PC-9 (cell line): ENCODE measurements at regions not wholly inside any gene's neighbourhood (a gene's known extent, or its start where the extent isn't known, plus 50 kb on each side); places are given as distances from the start of the nearest gene placed in this dataset.

Experiments
- BruUV-seq: library from RNA; stranded (reverse); fragments of 400-500 nt; replicated peaks from 2 replicates; lab custom pipeline; 2021; lab: Mats Ljungman, UMichigan
- CTCF ChIA-PET: fragments of 300-600 bp; sonication (Branson Sonifier 250); formaldehyde crosslinking; loops from one replicate; lab custom pipeline; 2022; ENCODE audit warnings: antibody characterized with exemption; lab: Charles Lee
- POLR2A ChIA-PET: fragments of 300-600 bp; sonication (Branson Sonifier 250); formaldehyde crosslinking; loops from one replicate; lab custom pipeline; 2022; ENCODE audit warnings: antibody characterized with exemption; ENCODE audit not compliant: unreplicated experiment; lab: Charles Lee
- DNase-seq, 2 experiments: peaks; one replicate each; pipeline versions ENCODE4 v3.0.0 to v3.0.0-alpha.2; 2015 to 2022; ENCODE audit warnings: mixed read lengths in 1 of 2
- H2AFZ ChIP-seq: fragments of 200-600 bp; sonication (generic); 2 replicates; pipeline ENCODE4 v1.8.1; 2017; ENCODE audit warnings: antibody characterized with exemption
- H3F3A ChIP-seq: fragments of 200-600 bp; sonication (generic); 2 replicates; pipeline ENCODE4 v1.8.1; 2017; ENCODE audit warnings: antibody characterized with exemption, mild to moderate bottlenecking, low read depth; ENCODE audit not compliant: insufficient read depth
- H3K27ac ChIP-seq: fragments of 200-600 bp; sonication (generic); 2 replicates; pipeline ENCODE4 v1.6.1; 2016; ENCODE audit warnings: mixed run types
- H3K27me3 ChIP-seq: fragments of 200-600 bp; sonication (generic); 2 replicates; pipeline ENCODE4 v1.6.1; 2016; ENCODE audit warnings: low read depth, mixed run types; ENCODE audit not compliant: insufficient read depth
- H3K36me3 ChIP-seq: fragments of 200-600 bp; sonication (generic); 2 replicates; pipeline ENCODE4 v1.6.1; 2016; ENCODE audit warnings: low read depth, mixed run types
- H3K4me1 ChIP-seq: fragments of 200-600 bp; sonication (generic); replicated peaks from 2 replicates; pipeline ENCODE4 v1.6.1; 2016; ENCODE audit warnings: mixed run types; ENCODE audit not compliant: insufficient read depth
- H3K4me2 ChIP-seq: fragments of 200-600 bp; sonication (generic); 2 replicates; pipeline ENCODE4 v1.6.1; 2017; ENCODE audit warnings: mixed run types
- H3K4me3 ChIP-seq: fragments of 200-600 bp; sonication (generic); 2 replicates; pipeline ENCODE4 v1.6.1; 2016; ENCODE audit warnings: mixed run types
- H3K79me2 ChIP-seq: fragments of 200-600 bp; sonication (generic); 2 replicates; pipeline ENCODE4 v1.6.1; 2017; ENCODE audit warnings: low read depth, mixed run types
- H3K9me2 ChIP-seq: fragments of 200-600 bp; sonication (generic); 2 replicates; pipeline ENCODE4 v1.8.1; 2017; ENCODE audit warnings: mild to moderate bottlenecking; ENCODE audit not compliant: insufficient read depth
- H3K9me3 ChIP-seq: fragments of 200-600 bp; sonication (generic); 2 replicates; pipeline ENCODE4 v1.8.1; 2016; ENCODE audit warnings: low read depth; ENCODE audit not compliant: insufficient read depth
- H4K20me1 ChIP-seq: fragments of 200-600 bp; sonication (generic); 2 replicates; pipeline ENCODE4 v1.8.1; 2017; ENCODE audit not compliant: insufficient read depth
- EZH2 ChIP-seq: fragments of 200-600 bp; sonication (generic); IDR thresholded peaks from 2 replicates; pipeline ENCODE4 v1.8.0; 2017; ENCODE audit warnings: antibody characterized with exemption, low read depth
- intact Hi-C: fragments of 100-400 bp; cut with micrococcal nuclease; formaldehyde crosslinking; loops from one replicate; pipeline ENCODE4 v1.10.0; 2022; ENCODE audit not compliant: unreplicated experiment
- TF ChIP-seq, protein P1 (sequence below): fragments of 200-600 bp; sonication (generic); conservative IDR thresholded peaks from 2 replicates; pipeline ENCODE4 v1.6.1; 2017; ENCODE audit warnings: mixed run types, antibody characterized with exemption, mild to moderate bottlenecking, moderate library complexity

DNA sequence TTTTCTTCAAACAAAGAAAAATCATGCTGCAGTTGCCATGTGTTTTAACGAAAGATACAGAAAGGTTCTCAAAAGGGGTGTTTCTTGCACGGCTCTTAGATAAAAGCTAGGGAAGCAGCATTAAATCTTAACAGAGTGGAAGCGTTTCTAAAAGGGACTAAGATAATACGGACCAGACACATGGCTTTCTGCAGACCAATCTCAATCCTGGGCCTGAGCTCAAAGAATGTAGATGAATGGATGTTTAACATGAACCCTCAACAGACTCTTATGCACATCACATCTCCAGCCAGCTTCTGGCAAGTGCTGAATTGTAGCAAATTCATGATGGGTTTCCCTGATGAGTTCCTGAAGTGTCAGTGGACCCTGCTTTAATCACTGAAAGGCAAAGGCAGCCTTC lies 80.2 kb upstream of the COX10 start:
- no peak overlapping the region for H3K4me3 ChIP-seq
- H3K9me2 ChIP-seq, result no peaks in the 10 kb centered on the region
- H3K9me3 ChIP-seq, result no peaks in the 10 kb centered on the region
- POLR2A ChIA-PET, result no interaction called here
- no peaks in the 10 kb centered on the region for H3K36me3 ChIP-seq
- no peaks in the 10 kb centered on the region for H4K20me1 ChIP-seq
- H3K4me2 ChIP-seq, result no peak overlapping the region
- H2AFZ ChIP-seq, result no peak overlapping the region
- no peaks in the 10 kb centered on the region for H3F3A ChIP-seq
- no peaks in the 10 kb centered on the region for H3K79me2 ChIP-seq
- H3K27ac ChIP-seq, result no peak overlapping the region
- no TSS peak for BruUV-seq
- CTCF ChIA-PET, result no interaction called here
- peaks cover 42% of the 10 kb centered on the region for H3K27me3 ChIP-seq
- no peaks in the 10 kb centered on the region for H3K4me1 ChIP-seq
- intact Hi-C loops, result no loop called here
- TF ChIP-seq EZH2, result no peak
- TF ChIP-seq, protein P1, sequence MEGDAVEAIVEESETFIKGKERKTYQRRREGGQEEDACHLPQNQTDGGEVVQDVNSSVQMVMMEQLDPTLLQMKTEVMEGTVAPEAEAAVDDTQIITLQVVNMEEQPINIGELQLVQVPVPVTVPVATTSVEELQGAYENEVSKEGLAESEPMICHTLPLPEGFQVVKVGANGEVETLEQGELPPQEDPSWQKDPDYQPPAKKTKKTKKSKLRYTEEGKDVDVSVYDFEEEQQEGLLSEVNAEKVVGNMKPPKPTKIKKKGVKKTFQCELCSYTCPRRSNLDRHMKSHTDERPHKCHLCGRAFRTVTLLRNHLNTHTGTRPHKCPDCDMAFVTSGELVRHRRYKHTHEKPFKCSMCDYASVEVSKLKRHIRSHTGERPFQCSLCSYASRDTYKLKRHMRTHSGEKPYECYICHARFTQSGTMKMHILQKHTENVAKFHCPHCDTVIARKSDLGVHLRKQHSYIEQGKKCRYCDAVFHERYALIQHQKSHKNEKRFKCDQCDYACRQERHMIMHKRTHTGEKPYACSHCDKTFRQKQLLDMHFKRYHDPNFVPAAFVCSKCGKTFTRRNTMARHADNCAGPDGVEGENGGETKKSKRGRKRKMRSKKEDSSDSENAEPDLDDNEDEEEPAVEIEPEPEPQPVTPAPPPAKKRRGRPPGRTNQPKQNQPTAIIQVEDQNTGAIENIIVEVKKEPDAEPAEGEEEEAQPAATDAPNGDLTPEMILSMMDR, result no peak
- DNase-seq, result no peak

DNA sequence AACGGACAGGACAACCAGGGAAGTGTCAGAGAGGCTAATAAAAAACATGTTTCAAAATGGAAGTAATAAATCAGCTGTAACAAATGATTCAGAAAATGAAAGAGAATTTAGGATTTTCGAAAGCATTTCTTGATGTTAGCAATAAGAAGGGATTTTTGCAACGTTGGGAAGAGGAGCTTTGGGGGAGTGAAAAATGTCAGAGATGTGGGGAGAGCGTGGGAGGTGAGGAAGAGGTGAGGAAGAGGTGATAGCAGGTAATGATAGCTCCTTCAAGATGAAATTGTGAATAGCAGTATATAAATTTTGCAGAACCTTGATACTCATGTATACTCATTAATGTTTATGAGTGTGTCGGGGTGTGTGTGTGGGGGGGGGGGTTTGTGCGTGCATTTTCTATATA lies 76.2 kb upstream of the COX10 start:
- no peaks in the 10 kb centered on the region for H3K79me2 ChIP-seq
- intact Hi-C loops, result no loop called here

DNA sequence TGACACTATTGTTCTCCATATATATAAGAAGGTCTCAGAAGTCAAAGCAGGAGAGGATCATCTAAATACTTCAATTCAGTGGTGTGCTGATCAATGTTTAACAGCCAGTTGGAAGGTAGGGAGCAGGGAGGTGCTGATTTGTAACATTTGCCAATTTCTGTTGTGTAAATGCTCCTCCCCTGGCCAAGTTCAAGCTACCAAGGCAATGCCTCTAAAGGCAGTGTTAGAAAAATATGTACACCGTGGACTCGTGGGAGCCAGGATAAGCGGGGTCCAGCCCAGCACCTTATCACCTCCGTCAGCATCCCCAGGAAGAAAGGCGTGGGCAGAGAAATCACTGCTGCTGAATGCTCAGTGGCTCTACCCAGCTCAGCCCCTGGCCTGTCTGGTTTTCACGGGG lies 75.3 kb upstream of the COX10 start:
- H3K27me3 ChIP-seq, result peaks cover 41% of the 10 kb centered on the region
- H3F3A ChIP-seq, result no peaks in the 10 kb centered on the region
- no peak overlapping the region for H3K27ac ChIP-seq
- no peak overlapping the region for H3K4me3 ChIP-seq
- intact Hi-C loops, result no loop called here
- ChIA-PET CTCF (no interaction called here), POLR2A (no interaction called here)
- H3K4me1 ChIP-seq, result no peaks in the 10 kb centered on the region
- no peaks in the 10 kb centered on the region for H3K79me2 ChIP-seq
- no peak overlapping the region for H3K4me2 ChIP-seq
- H4K20me1 ChIP-seq, result no peaks in the 10 kb centered on the region
- H2AFZ ChIP-seq, result no peak overlapping the region
- no peaks in the 10 kb centered on the region for H3K36me3 ChIP-seq
- no peak for TF ChIP-seq EZH2
- TF ChIP-seq, protein P1, result no peak
- BruUV-seq, result no TSS peak
- DNase-seq, result no peak
- no peaks in the 10 kb centered on the region for H3K9me3 ChIP-seq
- H3K9me2 ChIP-seq, result no peaks in the 10 kb centered on the region

More for the DNA sequence above, 76.2 kb upstream of the COX10 start:
- Histone ChIP-seq H3K27ac (no peak overlapping the region), H3K4me1 (no peaks in the 10 kb centered on the region), H3K4me3 (no peak overlapping the region), H3K27me3 (peaks cover 41% of the 10 kb centered on the region), H3K4me2 (no peak overlapping the region), H3K9me3 (no peaks in the 10 kb centered on the region), H3F3A (no peaks in the 10 kb centered on the region), H2AFZ (no peak overlapping the region), H4K20me1 (no peaks in the 10 kb centered on the region), H3K36me3 (no peaks in the 10 kb centered on the region), H3K9me2 (no peaks in the 10 kb centered on the region)
- no TSS peak for BruUV-seq
- DNase-seq, result no peak
- ChIA-PET POLR2A (no interaction called here), CTCF (no interaction called here)
- no peak for TF ChIP-seq EZH2
- TF ChIP-seq, protein P1, result no peak
